HG02759 (cell line): ENCODE measurements at regions not wholly inside any gene's neighbourhood (a gene's known extent, or its start where the extent isn't known, plus 50 kb on each side); places are given as distances from the start of the nearest gene placed in this dataset.
A peak's percentile ranks its signal among the peaks of the same experiment; 100 is the strongest.
"Not testable (repeated sequence)": the region's sequence is repeated elsewhere in the genome, so short reads cannot be mapped to it uniquely, and the experiment has no call there.

Source experiments
- ATAC-seq: cut with Tn5 transposase; IDR thresholded peaks from one replicate; pipeline ENCODE4 v1.9.1; 2021; ENCODE audit warnings: mild to moderate bottlenecking, moderate library complexity; ENCODE audit not compliant: unreplicated experiment

- ATAC-seq = no peak
Measured at GRCh38 chr2:167386694-167387093, 498.4 kb downstream of the XIRP2 start.

- ATAC-seq = no peak
Measured at GRCh38 chr2:167383610-167384194, 495.4 kb downstream of the XIRP2 start.

DNA sequence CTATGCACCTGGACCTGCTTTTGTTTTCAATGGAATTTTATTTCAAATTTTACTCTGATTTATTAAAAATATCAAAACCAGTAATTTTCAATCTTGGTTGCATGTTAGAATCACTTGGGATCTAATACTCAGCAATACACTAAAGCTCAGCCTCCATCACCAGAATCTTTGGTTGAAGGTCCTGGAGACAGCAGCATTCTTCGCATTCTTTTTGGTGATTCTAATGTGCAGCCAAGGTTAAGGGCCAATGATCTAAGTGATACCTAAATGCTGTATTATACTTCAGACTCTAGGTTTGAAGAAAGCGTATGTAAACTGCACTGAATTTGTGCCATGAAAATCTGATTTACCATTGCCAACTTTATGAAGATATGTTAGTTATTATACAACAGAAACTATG, 493.1 kb downstream of the XIRP2 start:
- ATAC-seq = no peak

GRCh38 chr2:167380555-167380954, 492.3 kb downstream of the XIRP2 start:
- ATAC-seq = no peak

DNA sequence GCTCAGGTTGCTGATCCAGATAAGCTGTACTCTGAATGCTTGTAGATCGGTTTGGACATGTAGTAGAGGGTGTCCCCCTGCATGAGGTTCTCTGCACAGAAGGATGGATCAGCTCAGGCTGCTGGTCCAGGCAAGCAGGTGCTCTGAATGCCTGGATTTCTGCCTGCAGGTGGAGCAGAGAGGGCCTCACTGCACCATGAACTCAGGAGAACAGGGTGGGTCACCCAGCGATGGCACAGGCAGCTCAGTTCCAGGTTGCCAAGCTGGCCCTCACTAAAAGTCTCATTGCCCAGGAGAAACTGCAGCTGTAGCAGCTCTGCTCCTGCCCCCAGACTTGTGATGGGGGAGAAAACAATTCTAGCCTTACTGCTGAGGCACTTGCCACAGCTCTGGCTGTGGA, 491.8 kb downstream of the XIRP2 start:
- ATAC-seq = no peak

- ATAC-seq = no peak
Measured at GRCh38 chr2:167369083-167369482, 480.8 kb downstream of the XIRP2 start.

- ATAC-seq = no peak
Measured at GRCh38 chr2:167368371-167368770, 480.1 kb downstream of the XIRP2 start.

- ATAC-seq = no peak
Measured at GRCh38 chr2:167365216-167365615, 476.9 kb downstream of the XIRP2 start.

DNA sequence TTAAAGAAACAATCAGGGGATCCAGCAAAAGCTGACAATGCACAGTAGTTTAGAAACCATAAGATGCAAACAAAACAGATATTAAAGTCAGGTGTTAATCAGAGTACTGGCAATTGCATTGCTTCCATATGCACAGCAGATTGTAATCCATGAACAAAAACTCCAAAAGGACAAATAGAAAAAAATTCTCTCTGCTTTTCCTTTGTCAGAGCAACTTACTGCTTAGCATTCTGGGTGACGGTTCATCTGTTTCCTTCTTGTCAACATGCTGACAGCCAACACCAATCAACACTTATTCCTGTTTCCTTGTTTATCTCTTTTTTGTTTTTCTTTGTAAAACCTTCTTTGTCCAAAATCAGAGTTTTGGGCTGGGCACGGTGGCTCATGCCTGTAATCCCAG, 473.1 kb downstream of the XIRP2 start:
- no peak for ATAC-seq

DNA sequence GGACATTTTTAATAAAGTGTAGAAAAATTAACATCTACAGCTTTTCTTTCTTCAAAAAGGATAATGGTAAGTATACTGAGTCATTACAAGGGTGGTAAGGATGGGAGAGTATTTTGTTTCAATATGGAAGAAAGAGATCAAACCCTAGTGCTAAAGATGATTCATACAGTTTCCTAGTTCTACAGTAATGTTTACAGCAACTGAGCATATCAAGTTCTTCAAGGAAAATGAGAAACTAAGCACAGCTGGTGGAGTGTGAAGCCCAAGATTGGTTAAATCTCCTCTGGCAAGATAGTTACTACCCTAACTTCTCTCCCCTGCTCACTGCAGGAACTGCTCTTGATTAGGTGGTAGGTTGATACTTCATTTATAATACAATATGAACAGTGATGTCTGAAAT, 467.5 kb downstream of the XIRP2 start:
- ATAC-seq = no peak

DNA sequence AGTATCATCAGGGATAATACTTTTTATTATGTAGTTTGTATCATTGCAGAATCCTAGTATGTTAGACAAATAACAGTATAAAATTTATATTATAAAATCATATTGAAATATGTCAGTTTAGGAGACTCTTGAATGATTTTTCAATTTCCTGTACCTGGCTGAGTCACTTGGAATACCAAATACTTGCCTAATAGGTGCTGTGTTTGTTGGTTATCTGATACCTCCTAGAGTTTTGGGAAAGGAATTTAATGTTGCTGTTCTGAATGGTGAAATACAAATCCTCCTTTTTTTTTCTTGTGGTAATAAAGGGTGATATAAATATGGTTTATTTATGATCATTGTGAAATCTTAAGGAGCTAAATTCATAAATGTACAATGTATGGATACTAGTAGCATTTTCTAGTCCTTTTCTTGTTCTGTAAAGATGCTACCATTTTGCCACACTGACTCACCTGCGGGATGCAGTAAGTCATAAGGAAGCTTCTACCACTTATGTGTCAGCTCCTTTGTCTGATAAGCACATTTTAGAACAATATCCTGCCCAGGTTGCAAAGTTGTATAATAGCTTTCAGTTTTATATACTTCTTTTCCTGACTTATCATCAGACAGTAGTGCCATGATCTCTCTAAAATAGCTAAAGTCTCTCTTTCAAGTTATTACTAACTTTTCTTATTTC, 465.5 kb downstream of the XIRP2 start:
- ATAC-seq = no peak

DNA sequence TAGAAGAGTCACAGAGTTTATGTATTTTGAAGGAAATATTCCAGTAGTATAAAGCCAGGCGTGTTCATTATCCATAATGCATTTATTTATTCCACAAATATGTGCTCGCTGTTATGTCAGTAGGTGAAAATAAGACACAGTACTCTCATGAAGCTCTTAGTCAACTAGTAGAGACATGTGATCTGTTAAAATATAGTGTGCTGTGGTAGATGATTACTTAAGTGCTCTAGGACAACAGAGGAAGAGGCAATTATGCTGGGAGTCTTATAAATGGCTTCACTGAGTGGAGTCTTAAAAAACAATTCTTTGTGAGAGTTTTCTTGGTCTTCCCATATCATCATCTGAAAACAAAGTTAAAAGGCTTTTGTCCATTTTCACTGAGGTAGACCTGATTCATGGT, 457.3 kb downstream of the XIRP2 start:
- no peak for ATAC-seq

DNA sequence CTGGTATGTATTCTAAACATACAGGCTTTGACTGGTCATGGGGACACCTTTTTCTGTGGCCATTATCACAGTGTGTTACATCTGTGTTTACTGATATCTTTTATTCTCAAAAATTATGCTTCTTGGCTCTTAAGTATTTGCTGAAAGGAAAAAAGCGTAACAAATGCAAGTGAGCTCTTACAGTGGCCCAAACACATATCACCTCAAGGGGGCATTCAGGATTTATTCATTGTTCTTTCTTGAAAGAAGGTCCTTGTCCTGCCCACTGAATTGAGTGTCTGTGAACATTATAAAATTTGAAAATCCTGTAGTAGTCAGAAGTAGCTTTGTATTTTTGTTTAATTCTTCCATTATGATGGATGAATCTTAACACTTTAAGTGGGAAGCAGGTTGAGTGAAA, 454.5 kb downstream of the XIRP2 start:
- no peak for ATAC-seq

DNA sequence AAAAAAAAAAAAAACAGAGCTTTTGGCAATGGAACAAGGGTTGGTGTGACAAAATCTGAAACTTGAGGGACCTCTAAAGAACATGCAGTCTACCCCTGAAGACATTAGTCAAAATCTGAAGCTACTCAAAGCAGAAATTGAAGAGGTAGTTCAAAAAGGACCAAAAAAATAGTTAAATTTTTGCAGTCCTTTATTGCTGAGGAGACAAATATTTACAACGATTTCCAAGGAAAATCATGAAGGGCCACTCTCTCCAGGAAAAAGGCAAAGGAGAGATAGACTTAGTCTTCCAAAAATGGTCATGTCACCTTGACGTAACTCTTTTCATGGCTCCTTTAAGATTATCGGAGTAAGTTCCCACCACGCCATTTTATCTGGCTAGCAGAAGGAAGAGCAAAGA, 452.0 kb downstream of the XIRP2 start:
- no peak for ATAC-seq

DNA sequence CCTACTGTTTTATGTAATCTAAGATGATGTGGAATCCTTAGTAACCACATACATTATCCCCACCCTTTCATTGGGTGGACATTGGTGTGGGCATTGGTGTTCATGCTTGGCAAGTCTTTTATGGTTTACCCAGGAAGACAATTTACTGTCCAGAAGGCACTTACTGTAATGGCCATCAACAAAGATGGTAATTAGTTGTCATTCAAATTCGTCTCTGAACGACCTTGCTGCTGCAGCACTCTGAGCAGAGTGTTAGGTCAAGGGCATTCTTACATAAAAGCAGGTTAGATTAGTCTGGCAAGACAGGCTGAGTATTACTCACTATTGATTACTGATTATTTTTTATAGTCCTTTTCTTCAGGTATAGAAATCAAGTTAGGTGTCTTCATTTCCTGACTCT, 447.9 kb downstream of the XIRP2 start:
- ATAC-seq = no peak

DNA sequence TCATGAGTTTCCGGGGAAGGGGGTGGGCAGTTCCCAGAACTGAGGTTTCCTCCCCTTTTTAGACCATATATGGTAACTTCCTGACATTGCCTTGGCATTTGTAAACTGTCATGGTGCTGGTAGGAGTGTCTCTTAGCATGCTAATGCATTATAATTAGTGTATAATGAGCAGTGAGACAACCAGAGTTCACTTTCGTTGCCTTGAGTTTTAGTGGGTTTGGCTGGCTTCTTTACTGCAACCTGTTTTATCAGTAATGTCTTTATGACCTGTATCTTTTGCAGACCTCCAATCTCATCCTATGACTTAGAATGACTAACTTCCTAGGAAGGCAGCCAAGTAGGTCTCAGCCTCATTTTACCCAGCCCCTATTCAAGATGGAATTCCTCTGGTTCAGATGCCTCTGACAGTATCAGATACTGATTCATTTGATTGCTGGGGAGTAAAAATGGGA, 447.3 kb downstream of the XIRP2 start:
- ATAC-seq = no peak

DNA sequence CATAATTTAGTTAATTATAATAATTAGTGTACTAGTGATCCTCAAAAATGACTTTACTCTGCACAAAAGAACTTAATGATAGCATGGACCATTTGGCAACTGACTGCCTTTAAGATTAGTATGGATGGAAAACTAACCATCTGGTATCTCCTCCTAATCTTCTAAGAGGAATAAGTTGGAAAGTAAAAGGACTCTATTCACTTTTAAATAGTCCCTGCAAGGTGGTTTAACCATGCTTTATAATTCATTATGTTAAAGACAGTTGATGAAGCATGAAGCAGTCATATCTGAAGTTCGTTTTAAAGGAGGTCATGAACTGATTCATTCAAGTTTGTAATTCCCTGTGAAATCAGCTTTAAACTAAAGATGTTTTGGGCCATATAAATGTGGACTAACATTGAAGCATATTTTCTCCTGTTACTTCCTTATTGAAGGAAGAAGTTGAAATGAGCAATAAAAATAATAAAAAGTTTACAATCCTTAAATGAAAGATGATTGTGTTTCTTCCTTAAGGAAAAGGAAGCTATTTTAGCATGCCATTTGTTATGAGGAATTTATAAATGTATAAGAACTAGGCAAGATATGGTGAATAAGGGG, 446.0 kb downstream of the XIRP2 start:
- no peak for ATAC-seq

DNA sequence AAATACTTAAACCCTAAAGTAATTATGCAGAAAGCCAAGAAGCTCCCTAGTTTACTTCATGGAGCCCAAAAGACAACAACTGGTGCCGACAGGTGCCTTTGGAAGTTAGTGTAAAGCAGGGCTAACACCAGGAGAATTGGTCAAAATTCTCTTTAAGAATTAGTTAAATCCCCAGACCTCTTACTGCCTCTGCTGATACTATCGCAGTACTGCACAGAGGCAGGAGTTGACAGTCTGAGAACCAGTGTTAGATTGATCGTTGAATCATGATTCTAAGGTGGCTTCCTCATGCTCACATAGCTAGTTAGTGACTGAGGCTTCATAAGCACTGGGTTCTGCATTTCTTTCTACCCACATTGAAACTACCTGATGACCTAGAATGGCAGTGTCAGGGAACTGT, 445.0 kb downstream of the XIRP2 start:
- ATAC-seq = no peak

DNA sequence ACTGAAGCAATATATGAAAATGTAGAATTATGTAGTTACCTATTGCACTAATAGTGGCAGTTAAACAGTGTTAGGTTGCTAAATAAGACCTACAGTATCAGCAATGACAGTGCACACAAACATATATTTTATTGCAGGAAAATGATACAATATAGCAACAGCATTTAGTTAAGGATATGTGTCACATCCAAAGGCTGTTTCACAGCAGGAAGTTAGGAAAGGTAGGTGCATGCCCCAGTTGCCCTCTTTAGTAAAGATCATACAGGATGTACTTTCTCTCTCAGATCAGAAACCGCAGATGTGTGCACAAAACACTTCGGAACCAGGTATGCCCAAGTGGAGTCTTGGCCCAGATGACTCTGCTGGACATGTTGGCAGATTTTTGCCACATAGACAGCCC, 444.1 kb downstream of the XIRP2 start:
- no peak for ATAC-seq

DNA sequence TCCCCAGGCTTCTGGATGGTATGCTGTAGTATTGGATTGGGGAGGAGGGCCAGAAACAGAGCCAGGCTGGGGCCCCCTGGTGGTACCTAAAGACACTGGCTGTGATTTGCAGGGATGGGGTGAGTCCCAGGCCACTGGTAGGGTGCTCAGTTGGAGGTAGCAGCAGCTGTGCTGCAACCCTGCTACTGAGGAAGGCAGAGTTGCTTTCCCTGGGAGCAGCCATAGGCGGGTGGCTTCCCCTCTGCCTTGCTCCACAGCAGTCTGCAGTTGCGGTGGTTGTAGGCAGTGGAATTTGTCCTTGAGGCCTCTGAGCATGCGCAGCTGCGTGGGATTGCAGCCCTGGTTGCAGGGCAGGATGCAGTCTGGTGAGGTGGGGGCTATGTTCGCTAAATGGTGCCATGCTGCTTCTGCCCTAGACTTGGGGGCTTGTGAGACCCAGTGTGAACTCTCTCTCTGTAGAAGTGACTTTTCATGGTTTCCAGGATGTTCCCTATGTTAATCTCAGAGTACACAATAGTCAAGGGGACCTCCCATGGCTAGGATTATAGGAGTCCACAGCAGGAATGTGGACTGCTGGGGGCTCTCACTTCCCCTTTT, 443.5 kb downstream of the XIRP2 start:
- peak; percentile 83 for ATAC-seq

DNA sequence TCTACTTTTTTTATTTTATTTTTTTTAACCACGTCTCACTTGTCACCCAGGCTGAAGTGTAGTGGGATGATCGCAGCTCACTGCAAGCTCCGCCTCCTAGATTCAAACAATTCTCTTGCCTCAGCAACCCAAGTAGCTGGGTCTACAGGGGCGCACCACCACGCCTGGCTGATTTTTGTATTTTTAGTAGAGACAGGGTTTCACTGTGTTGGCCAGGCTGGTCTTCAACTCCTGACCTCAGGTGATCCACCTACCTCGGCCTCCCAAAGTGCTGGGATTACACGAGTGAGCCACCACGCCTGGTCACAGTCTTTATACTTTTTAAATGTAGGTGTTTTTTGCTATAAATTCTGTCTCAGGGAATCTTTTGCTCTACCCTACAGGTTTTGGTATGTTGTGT, 440.5 kb downstream of the XIRP2 start:
- not testable (repeated sequence) for ATAC-seq

DNA sequence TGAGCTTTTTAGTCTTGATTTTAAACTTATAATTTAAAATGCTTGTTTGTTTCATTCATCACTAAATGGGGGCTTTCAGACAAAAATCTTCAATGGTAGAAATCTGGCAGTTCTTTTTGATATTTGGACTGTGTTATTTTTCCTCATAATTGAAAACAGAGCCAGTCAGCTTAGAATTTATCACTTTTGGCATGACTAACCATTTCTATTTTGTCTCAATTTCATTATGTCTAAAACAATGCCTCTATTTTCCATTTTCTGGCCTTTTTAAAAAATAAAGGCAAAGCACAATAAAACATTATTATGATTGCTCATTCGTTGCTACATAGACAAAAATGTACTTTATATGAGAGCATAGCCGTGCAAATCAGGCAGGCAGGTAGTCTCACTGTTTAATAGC, 434.5 kb downstream of the XIRP2 start:
- ATAC-seq = no peak
